HEK293T (cell line): ENCODE measurements at regions not wholly inside any gene's neighbourhood (a gene's known extent, or its start where the extent isn't known, plus 50 kb on each side); places are given as distances from the start of the nearest gene placed in this dataset.
"Not testable (repeated sequence)": the region's sequence is repeated elsewhere in the genome, so short reads cannot be mapped to it uniquely, and the experiment has no call there.

Experiments used
- CTCF ChIA-PET: fragments of 350-600 bp; formaldehyde crosslinking; extraction: SDS; loops from one replicate; lab custom pipeline; 2021; ENCODE audit warnings: antibody characterized with exemption, inconsistent platforms; lab: Yijun Ruan, JAX
- POLR2A ChIA-PET: fragments of 350-600 bp; formaldehyde crosslinking; extraction: SDS; loops from one replicate; lab custom pipeline; 2020; ENCODE audit warnings: antibody characterized with exemption, inconsistent platforms; lab: Yijun Ruan, JAX
- DNase-seq: peaks from one replicate; pipeline ENCODE4 v3.0.0; 2012; ENCODE audit warnings: mixed read lengths; ENCODE audit errors: extremely low spot score
- ARNT ChIP-seq: fragments of 450-650 bp; IDR thresholded peaks from 2 replicates; pipeline ENCODE4 v1.6.1; 2017; ENCODE audit warnings: mild to moderate bottlenecking
- BHLHE40 ChIP-seq: fragments of 450-650 bp; IDR thresholded peaks from 2 replicates; pipeline ENCODE4 v1.6.1; 2016; ENCODE audit warnings: mild to moderate bottlenecking, moderate library complexity, borderline replicate concordance
- CTBP1 ChIP-seq: fragments of 450-650 bp; IDR thresholded peaks from 2 replicates; pipeline ENCODE4 v1.6.1; 2016; ENCODE audit warnings: borderline replicate concordance
- ELF4 ChIP-seq: fragments of 450-650 bp; IDR thresholded peaks from 2 replicates; pipeline ENCODE4 v1.6.1; 2017; ENCODE audit warnings: antibody characterized with exemption
- FOXA1 ChIP-seq: fragments of 450-650 bp; IDR thresholded peaks from 2 replicates; pipeline ENCODE4 v1.6.1; 2016; ENCODE audit warnings: mild to moderate bottlenecking
- FOXK2 ChIP-seq: fragments of 450-650 bp; IDR thresholded peaks from 2 replicates; pipeline ENCODE4 v1.6.1; 2016; ENCODE audit warnings: mild to moderate bottlenecking
- FOXM1 ChIP-seq: fragments of 450-650 bp; IDR thresholded peaks from 2 replicates; pipeline ENCODE4 v1.6.1; 2017; ENCODE audit warnings: mild to moderate bottlenecking, borderline replicate concordance
- HDGF ChIP-seq: fragments of 450-650 bp; IDR thresholded peaks from 2 replicates; pipeline ENCODE4 v1.6.1; 2017; ENCODE audit warnings: antibody characterized with exemption, borderline replicate concordance
- L3MBTL2 ChIP-seq: fragments of 450-650 bp; conservative IDR thresholded peaks from 2 replicates; pipeline ENCODE4 v1.6.1; 2016; ENCODE audit warnings: mild to moderate bottlenecking
- LEF1 ChIP-seq: fragments of 450-650 bp; IDR thresholded peaks from 2 replicates; pipeline ENCODE4 v1.6.1; 2017; ENCODE audit warnings: mild to moderate bottlenecking, borderline replicate concordance
- NFRKB ChIP-seq: fragments of 450-650 bp; IDR thresholded peaks from 2 replicates; pipeline ENCODE4 v1.6.1; 2016; ENCODE audit warnings: mild to moderate bottlenecking, moderate library complexity
- PKNOX1 ChIP-seq: fragments of 450-650 bp; IDR thresholded peaks from 2 replicates; pipeline ENCODE4 v1.6.1; 2016
- SP1 ChIP-seq: fragments of 450-650 bp; IDR thresholded peaks from 2 replicates; pipeline ENCODE4 v1.6.1; 2017
- SUZ12 ChIP-seq: fragments of 450-650 bp; IDR thresholded peaks from 2 replicates; pipeline ENCODE4 v1.6.1; 2016; ENCODE audit warnings: mild to moderate bottlenecking
- TARDBP ChIP-seq: fragments of 450-650 bp; IDR thresholded peaks from 2 replicates; pipeline ENCODE4 v1.6.1; 2016
- ZNF384 ChIP-seq: fragments of 450-650 bp; IDR thresholded peaks from 2 replicates; pipeline ENCODE4 v1.6.1; 2016

GRCh38 chr6:122878796-122879195 lies 89.7 kb downstream of the SMPDL3A start:
- POLR2A ChIA-PET, result no interaction called here
- DNase-seq, result no peak
- CTCF ChIA-PET, result no interaction called here
- TF ChIP-seq CTBP1 (no peak), ZNF384 (no peak), SP1 (no peak), ELF4 (no peak), LEF1 (no peak), HDGF (no peak), L3MBTL2 (no peak), FOXM1 (no peak), SUZ12 (no peak), TARDBP (no peak), NFRKB (no peak)

GRCh38 chr6:122886481-122886880 lies 97.4 kb downstream of the SMPDL3A start:
- no peak for DNase-seq
- ChIA-PET POLR2A (no interaction called here), CTCF (no interaction called here)
- no peak for TF ChIP-seq BHLHE40
- TF ChIP-seq TARDBP, result no peak
- TF ChIP-seq CTBP1, result no peak
- TF ChIP-seq FOXM1, result no peak
- TF ChIP-seq FOXA1, result no peak
- no peak for TF ChIP-seq SUZ12
- no peak for TF ChIP-seq ELF4
- no peak for TF ChIP-seq ZNF384
- TF ChIP-seq L3MBTL2, result no peak
- no peak for TF ChIP-seq ARNT
- no peak for TF ChIP-seq SP1
- no peak for TF ChIP-seq FOXK2
- no peak for TF ChIP-seq LEF1

DNA sequence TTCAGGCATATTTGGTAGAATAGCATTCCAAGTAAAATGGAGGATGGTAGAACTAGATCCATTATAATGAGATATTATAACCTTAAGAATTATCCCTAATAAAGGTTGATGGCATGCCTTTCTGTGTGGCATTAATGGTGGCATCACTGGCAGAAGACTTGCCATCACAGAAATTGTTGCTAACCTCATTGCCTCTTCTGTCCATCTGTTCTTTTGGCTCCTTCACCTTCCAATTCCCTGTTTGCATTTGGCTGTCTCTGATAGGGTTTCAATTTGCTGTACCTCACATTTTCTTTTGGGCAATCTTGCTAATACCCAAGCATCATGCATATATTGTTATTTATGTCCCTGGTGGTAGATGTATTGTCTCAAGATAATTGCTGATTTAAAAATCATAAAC lies 98.9 kb downstream of the SMPDL3A start:
- DNase-seq, result no peak
- ChIA-PET POLR2A (no interaction called here), CTCF (interaction anchor here (1.1 kb wide), 1 partner anchor 49 kb away, joined by 4 read pairs; no protein-coding TSS in a partner anchor)
- TF ChIP-seq FOXK2, result no peak
- TF ChIP-seq LEF1, result no peak
- TF ChIP-seq SUZ12, result no peak
- no peak for TF ChIP-seq ZNF384
- no peak for TF ChIP-seq FOXM1
- no peak for TF ChIP-seq BHLHE40
- no peak for TF ChIP-seq HDGF
- no peak for TF ChIP-seq CTBP1
- no peak for TF ChIP-seq TARDBP
- TF ChIP-seq ARNT, result no peak
- TF ChIP-seq ELF4, result no peak
- TF ChIP-seq L3MBTL2, result no peak
- no peak for TF ChIP-seq SP1
- TF ChIP-seq NFRKB, result no peak

- DNase-seq, CTCF ChIA-PET, POLR2A ChIA-PET: not testable (repeated sequence)
These were observed 99.6 kb downstream of the SMPDL3A start for GRCh38 chr6:122888680-122889079.

GRCh38 chr6:122890250-122890649 lies 101.2 kb downstream of the SMPDL3A start:
- POLR2A ChIA-PET, result no interaction called here
- DNase-seq, result no peak
- TF ChIP-seq NFRKB, result no peak
- TF ChIP-seq SUZ12, result no peak
- no peak for TF ChIP-seq FOXA1
- TF ChIP-seq SP1, result no peak
- no peak for TF ChIP-seq CTBP1
- TF ChIP-seq FOXK2, result no peak
- no peak for TF ChIP-seq HDGF
- TF ChIP-seq LEF1, result no peak
- no peak for TF ChIP-seq TARDBP
- no peak for TF ChIP-seq L3MBTL2
- no peak for TF ChIP-seq PKNOX1
- TF ChIP-seq ELF4, result no peak
- no peak for TF ChIP-seq FOXM1
- TF ChIP-seq ARNT, result no peak
- CTCF ChIA-PET, result no interaction called here

GRCh38 chr6:122894791-122895190 lies 101.2 kb upstream of the CLVS2 start:
- POLR2A ChIA-PET, result no interaction called here
- DNase-seq, result peak; percentile 26
- CTCF ChIA-PET, result no interaction called here
- TF ChIP-seq LEF1 (peak; percentile 95; the same call in 1 of the 2 replicates), FOXA1 (no peak), FOXK2 (no peak), ARNT (no peak), BHLHE40 (no peak), FOXM1 (no peak), CTBP1 (peak; percentile 64; the same call in 1 of the 2 replicates), ZNF384 (0 out of 2 replicates have a peak, but pooled peaks have one; percentile 58), PKNOX1 (peak; percentile 79), SUZ12 (no peak)

GRCh38 chr6:122902326-122902725 lies 93.7 kb upstream of the CLVS2 start:
- no peak for DNase-seq
- TF ChIP-seq ELF4 (no peak), PKNOX1 (no peak), FOXA1 (no peak), FOXK2 (no peak), LEF1 (no peak), BHLHE40 (no peak), HDGF (no peak), SUZ12 (no peak), TARDBP (no peak), NFRKB (no peak), FOXM1 (no peak), ZNF384 (no peak), CTBP1 (no peak), SP1 (no peak), L3MBTL2 (no peak), ARNT (no peak)
- ChIA-PET CTCF (no interaction called here), POLR2A (no interaction called here)
